ENCODE measurements at regions not wholly inside any gene's neighbourhood (a gene's known extent, or its start where the extent isn't known, plus 50 kb on each side); places are given as distances from the start of the nearest gene placed in this dataset.

DNA sequence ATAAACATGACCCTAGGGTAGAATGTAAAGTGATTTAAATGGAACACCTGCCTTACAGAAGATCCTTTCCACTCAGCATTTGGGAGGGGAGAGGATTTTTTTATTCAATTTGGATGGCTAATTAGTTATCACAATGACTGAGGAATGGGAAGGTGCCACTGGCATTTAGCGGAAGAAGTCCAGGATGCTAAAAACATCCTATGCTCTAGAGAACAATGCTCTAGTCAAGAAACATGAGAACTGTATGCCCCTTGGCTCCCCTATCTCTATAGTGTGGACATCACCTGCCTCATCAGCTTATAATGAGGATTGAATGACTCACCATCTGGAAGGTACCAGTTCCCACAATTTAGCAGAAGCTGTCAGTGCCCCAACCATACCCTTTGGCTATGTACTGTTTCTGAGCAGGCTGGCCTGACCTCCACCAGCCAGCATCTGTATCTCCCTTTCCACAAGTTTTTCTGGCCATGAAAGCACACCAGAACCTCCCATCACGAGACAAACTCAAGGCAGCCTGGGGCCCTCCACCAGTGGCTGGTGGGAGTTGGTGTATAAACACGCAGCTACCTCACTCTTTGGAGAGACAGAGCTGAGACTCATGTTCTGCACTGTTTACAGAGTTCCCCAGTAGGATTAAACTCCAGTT, 109.7 kb upstream of the VASH1 start:
- BruUV-seq (replicated peaks): no TSS peak
- intact Hi-C loops (cut with micrococcal nuclease; ENCODE audit: unreplicated experiment): no loop called here
- Histone ChIP-seq H3K4me1 (ENCODE audit: insufficient read depth, low read length, poor library complexity, severe bottlenecking) (no peaks in the 10 kb centered on the region), H3K27ac (ENCODE audit: low read depth, low read length, poor library complexity, severe bottlenecking) (no peak overlapping the region), H3K9me3 (ENCODE audit: low read depth, low read length, poor library complexity, severe bottlenecking) (no peaks in the 10 kb centered on the region), H3K4me3 (ENCODE audit: low read depth, low read length, poor library complexity, severe bottlenecking) (no peak overlapping the region), H3K36me3 (ENCODE audit: insufficient read depth, low read length, poor library complexity, severe bottlenecking) (no peaks in the 10 kb centered on the region), H3K27me3 (replicated peaks; ENCODE audit: insufficient read depth, low read depth, low read length, poor library complexity) (no peaks in the 10 kb centered on the region)
- POLR2A ChIA-PET (ENCODE audit: low non-redundant PET): no interaction called here
- CTCF ChIA-PET: no interaction called here
- TF ChIP-seq EZH2 (IDR thresholded peaks at IDR 0.05; ENCODE audit: borderline replicate concordance, low read depth, low read length, poor library complexity, severe bottlenecking) (no peak), CTCF (conservative IDR thresholded peaks at IDR 0.05; ENCODE audit: low read depth, low read length) (no peak)
- no peak for DNase-seq (ENCODE audit: low spot score)

DNA sequence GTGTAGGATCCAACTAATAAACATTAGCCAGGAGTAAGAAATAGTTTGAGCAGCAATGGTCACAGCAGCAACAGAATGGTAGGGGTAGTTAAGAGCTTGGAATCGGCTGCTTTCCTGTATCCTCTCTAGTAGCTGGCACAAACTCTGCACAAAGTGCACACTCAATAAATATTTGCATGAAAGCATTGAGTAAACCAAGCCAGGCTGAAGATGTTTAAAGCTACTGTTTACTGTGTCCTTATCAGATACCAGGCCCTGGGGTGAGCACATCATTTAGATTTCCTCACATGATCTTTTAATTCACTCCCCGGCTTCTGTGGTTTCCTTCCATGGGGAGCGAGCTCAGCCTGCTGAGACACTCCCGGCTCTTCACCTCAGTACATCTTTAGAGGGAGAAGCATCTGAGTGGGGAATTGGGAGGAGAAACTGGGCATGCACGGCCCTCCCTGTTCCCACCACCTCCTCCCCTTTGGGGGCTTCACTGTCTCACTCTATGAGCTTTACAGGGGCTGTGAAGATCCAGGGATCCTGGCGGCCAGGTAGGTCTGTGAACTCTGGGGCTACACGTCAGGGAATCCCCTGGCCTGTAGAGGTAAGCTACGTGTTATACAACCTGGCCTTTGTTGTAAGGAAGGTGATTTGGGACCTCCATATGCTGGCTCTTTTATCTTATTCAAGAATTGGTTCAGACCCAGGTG, 107.2 kb upstream of the VASH1 start:
- intact Hi-C loops (cut with micrococcal nuclease; ENCODE audit: unreplicated experiment): no loop called here
- Histone ChIP-seq H3K27ac (ENCODE audit: low read depth, low read length, poor library complexity, severe bottlenecking) (no peak overlapping the region), H3K36me3 (ENCODE audit: insufficient read depth, low read length, poor library complexity, severe bottlenecking) (no peaks in the 10 kb centered on the region), H3K9me3 (ENCODE audit: low read depth, low read length, poor library complexity, severe bottlenecking) (peaks cover 5% of the 10 kb centered on the region), H3K4me3 (ENCODE audit: low read depth, low read length, poor library complexity, severe bottlenecking) (no peak overlapping the region), H3K27me3 (replicated peaks; ENCODE audit: insufficient read depth, low read depth, low read length, poor library complexity) (no peaks in the 10 kb centered on the region), H3K4me1 (ENCODE audit: insufficient read depth, low read length, poor library complexity, severe bottlenecking) (no peaks in the 10 kb centered on the region)
- CTCF ChIA-PET: no interaction called here
- POLR2A ChIA-PET (ENCODE audit: low non-redundant PET): no interaction called here
- BruUV-seq (replicated peaks): no TSS peak
- TF ChIP-seq EZH2 (IDR thresholded peaks at IDR 0.05; ENCODE audit: borderline replicate concordance, low read depth, low read length, poor library complexity, severe bottlenecking): no peak
- TF ChIP-seq CTCF (conservative IDR thresholded peaks at IDR 0.05; ENCODE audit: low read depth, low read length): no peak
- DNase-seq (ENCODE audit: low spot score): no peak

- TF ChIP-seq CTCF (conservative IDR thresholded peaks at IDR 0.05; ENCODE audit: low read depth, low read length) (no peak), EZH2 (IDR thresholded peaks at IDR 0.05; ENCODE audit: borderline replicate concordance, low read depth, low read length, poor library complexity, severe bottlenecking) (no peak)
- ChIA-PET POLR2A (ENCODE audit: low non-redundant PET) (no interaction called here), CTCF (no interaction called here)
- Histone ChIP-seq H3K9me3 (ENCODE audit: low read depth, low read length, poor library complexity, severe bottlenecking) (peaks cover 5% of the 10 kb centered on the region), H3K4me3 (ENCODE audit: low read depth, low read length, poor library complexity, severe bottlenecking) (no peak overlapping the region), H3K27me3 (replicated peaks; ENCODE audit: insufficient read depth, low read depth, low read length, poor library complexity) (no peaks in the 10 kb centered on the region), H3K4me1 (ENCODE audit: insufficient read depth, low read length, poor library complexity, severe bottlenecking) (no peaks in the 10 kb centered on the region), H3K36me3 (ENCODE audit: insufficient read depth, low read length, poor library complexity, severe bottlenecking) (no peaks in the 10 kb centered on the region), H3K27ac (ENCODE audit: low read depth, low read length, poor library complexity, severe bottlenecking) (no peak overlapping the region)
- intact Hi-C loops (cut with micrococcal nuclease; ENCODE audit: unreplicated experiment): no loop called here
- DNase-seq (ENCODE audit: low spot score): no peak
- no TSS peak for BruUV-seq (replicated peaks)
Observed at GRCh38 chr14:76654573-76655108, 106.6 kb upstream of the VASH1 start.
